GM12878 (cell line): ENCODE measurements at regions not wholly inside any gene's neighbourhood (a gene's known extent, or its start where the extent isn't known, plus 50 kb on each side); places are given as distances from the start of the nearest gene placed in this dataset.

ENCODE experiments used
- JUNB ChIP-seq: IDR thresholded peaks from 2 replicates; pipeline ENCODE4 v1.6.1; 2016; ENCODE audit warnings: antibody characterized with exemption, mild to moderate bottlenecking
- NBN ChIP-seq: fragments of 450-650 bp; IDR thresholded peaks from 2 replicates; pipeline ENCODE4 v1.6.1; 2016
- TF ChIP-seq, protein P1 (sequence below), 3 experiments: IDR thresholded peaks in 2 of 3; conservative IDR thresholded peaks in 1 of 3; 2 replicates each; pipeline ENCODE4 v1.5.1; 2011; ENCODE audit warnings: low read depth in 3 of 3, low read length in 3 of 3, mild to moderate bottlenecking in 3 of 3, control low read depth in 2 of 3, moderate library complexity in 2 of 3, inconsistent platforms in 1 of 3, mixed read lengths in 1 of 3; ENCODE audit not compliant: control insufficient read depth in 2 of 3, insufficient read depth in 1 of 3; ENCODE audit errors: extremely low read depth in 1 of 3

DNA sequence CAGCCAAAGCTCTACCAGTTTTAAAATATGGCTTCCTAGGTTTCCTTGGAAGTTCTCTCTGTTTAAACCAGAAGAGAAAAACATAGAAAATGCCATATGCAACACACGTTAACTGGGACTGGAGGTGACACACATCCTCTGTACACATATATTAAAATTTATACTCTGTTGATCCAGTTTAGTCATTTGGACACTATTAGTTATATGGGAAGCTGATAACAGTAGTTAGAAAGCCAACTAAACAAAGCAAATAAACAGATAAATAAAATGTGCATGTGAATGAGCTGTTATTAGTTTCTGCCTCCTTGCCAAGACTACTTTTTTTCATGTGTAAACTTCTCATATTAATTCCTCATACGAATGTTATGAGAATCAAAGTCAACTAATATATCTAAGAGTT lies 1249.2 kb upstream of the CDH6 start:
- TF ChIP-seq JUNB (no peak), NBN (no peak)
- TF ChIP-seq, protein P1, sequence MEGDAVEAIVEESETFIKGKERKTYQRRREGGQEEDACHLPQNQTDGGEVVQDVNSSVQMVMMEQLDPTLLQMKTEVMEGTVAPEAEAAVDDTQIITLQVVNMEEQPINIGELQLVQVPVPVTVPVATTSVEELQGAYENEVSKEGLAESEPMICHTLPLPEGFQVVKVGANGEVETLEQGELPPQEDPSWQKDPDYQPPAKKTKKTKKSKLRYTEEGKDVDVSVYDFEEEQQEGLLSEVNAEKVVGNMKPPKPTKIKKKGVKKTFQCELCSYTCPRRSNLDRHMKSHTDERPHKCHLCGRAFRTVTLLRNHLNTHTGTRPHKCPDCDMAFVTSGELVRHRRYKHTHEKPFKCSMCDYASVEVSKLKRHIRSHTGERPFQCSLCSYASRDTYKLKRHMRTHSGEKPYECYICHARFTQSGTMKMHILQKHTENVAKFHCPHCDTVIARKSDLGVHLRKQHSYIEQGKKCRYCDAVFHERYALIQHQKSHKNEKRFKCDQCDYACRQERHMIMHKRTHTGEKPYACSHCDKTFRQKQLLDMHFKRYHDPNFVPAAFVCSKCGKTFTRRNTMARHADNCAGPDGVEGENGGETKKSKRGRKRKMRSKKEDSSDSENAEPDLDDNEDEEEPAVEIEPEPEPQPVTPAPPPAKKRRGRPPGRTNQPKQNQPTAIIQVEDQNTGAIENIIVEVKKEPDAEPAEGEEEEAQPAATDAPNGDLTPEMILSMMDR (IDR thresholded peaks at IDR 0.05 in 2 of 3, conservative IDR thresholded peaks at IDR 0.05 in 1 of 3; ENCODE audit: control insufficient read depth in 2 of 3, extremely low read depth in 1 of 3, insufficient read depth in 1 of 3, low read depth in 3 of 3, low read length in 3 of 3) = no peak
